GM10266 (cell line): ENCODE measurements at regions not wholly inside any gene's neighbourhood (a gene's known extent, or its start where the extent isn't known, plus 50 kb on each side); places are given as distances from the start of the nearest gene placed in this dataset.
A peak's percentile ranks its signal among the peaks of the same experiment; 100 is the strongest.

ENCODE experiments used
- DNase-seq: peaks from one replicate; pipeline ENCODE4 v3.0.0; 2012; ENCODE audit errors: extremely low spot score
- CTCF ChIP-seq: IDR thresholded peaks from 2 replicates; pipeline ENCODE4 v1.5.1; 2012; ENCODE audit warnings: mild to moderate bottlenecking, low read depth; ENCODE audit not compliant: control insufficient read depth, insufficient read depth; ENCODE audit errors: missing control alignments

GRCh38 chr13:81493144-81493543, 1152.2 kb upstream of the SPRY2 start:
- no peak for DNase-seq
- no peak for TF ChIP-seq CTCF

- no peak for DNase-seq
Measured at GRCh38 chr13:81492449-81492848, 1151.5 kb upstream of the SPRY2 start.

GRCh38 chr13:81488021-81488420, 1147.1 kb upstream of the SPRY2 start:
- no peak for DNase-seq
- TF ChIP-seq CTCF: no peak

More at GRCh38 chr13:81492449-81492848, 1151.5 kb upstream of the SPRY2 start:
- TF ChIP-seq CTCF: no peak

- peak; percentile 26 for TF ChIP-seq CTCF
- no peak for DNase-seq
Measured at GRCh38 chr13:81487151-81487550, 1146.2 kb upstream of the SPRY2 start.

- peak; percentile 10 for TF ChIP-seq CTCF
- no peak for DNase-seq
Measured at GRCh38 chr13:81480634-81481033, 1139.7 kb upstream of the SPRY2 start.

- DNase-seq: no peak
- no peak for TF ChIP-seq CTCF
Measured at GRCh38 chr13:81473366-81473899, 1132.5 kb upstream of the SPRY2 start.

GRCh38 chr13:81458170-81458569, 1117.2 kb upstream of the SPRY2 start:
- TF ChIP-seq CTCF: no peak
- no peak for DNase-seq
